22Rv1 (cell line): ENCODE measurements at regions not wholly inside any gene's neighbourhood (a gene's known extent, or its start where the extent isn't known, plus 50 kb on each side); places are given as distances from the start of the nearest gene placed in this dataset.
"Not testable (repeated sequence)": the region's sequence is repeated elsewhere in the genome, so short reads cannot be mapped to it uniquely, and the experiment has no call there.

Source experiments
- H3K27ac ChIP-seq: fragments of 450-650 bp; 2 replicates; pipeline ENCODE4 v1.5.1; 2017
- CTCF ChIP-seq: fragments of 450-650 bp; IDR thresholded peaks from 2 replicates; pipeline ENCODE4 v1.5.1; 2017; ENCODE audit warnings: mild to moderate bottlenecking
- ZFX ChIP-seq: fragments of 450-650 bp; IDR thresholded peaks from 2 replicates; pipeline ENCODE4 v1.6.1; 2017; ENCODE audit warnings: antibody characterized with exemption, borderline replicate concordance

- no peak for TF ChIP-seq ZFX
- TF ChIP-seq CTCF, result no peak
- no peak overlapping the region for H3K27ac ChIP-seq
Measured at GRCh38 chr16:5158494-5158893, 60.9 kb upstream of the EEF2KMT start.

GRCh38 chr16:5156486-5156885 lies 58.9 kb upstream of the EEF2KMT start:
- not testable (repeated sequence) for H3K27ac ChIP-seq

GRCh38 chr16:5154006-5154405 lies 56.4 kb upstream of the EEF2KMT start:
- H3K27ac ChIP-seq, result not testable (repeated sequence)

GRCh38 chr16:5151409-5151808 lies 53.8 kb upstream of the EEF2KMT start:
- H3K27ac ChIP-seq, result not testable (repeated sequence)
